CD4-positive, alpha-beta T cell treated with Interleukin-21 for 1 hour (primary cell): ENCODE measurements at regions not wholly inside any gene's neighbourhood (a gene's known extent, or its start where the extent isn't known, plus 50 kb on each side); places are given as distances from the start of the nearest gene placed in this dataset.
A peak's percentile ranks its signal among the peaks of the same experiment; 100 is the strongest.

Source experiments
- DNase-seq: peaks from one replicate; pipeline ENCODE4 v3.0.0-alpha.2; 2020

- no peak for DNase-seq
Observed at GRCh38 chr17:34113089-34113488, 142.0 kb upstream of the CCL2 start.

- DNase-seq = no peak
Observed at GRCh38 chr17:34114174-34114573, 140.9 kb upstream of the CCL2 start.

- DNase-seq = no peak
Observed at GRCh38 chr17:34116306-34116705, 138.8 kb upstream of the CCL2 start.

GRCh38 chr17:34117332-34117731 is 137.8 kb upstream of the CCL2 start:
- DNase-seq = no peak

- no peak for DNase-seq
Observed at GRCh38 chr17:34117811-34118210, 137.3 kb upstream of the CCL2 start.

- DNase-seq = no peak
Observed at GRCh38 chr17:34118564-34118963, 136.5 kb upstream of the CCL2 start.

- DNase-seq = no peak
Observed at GRCh38 chr17:34121311-34121710, 133.8 kb upstream of the CCL2 start.

GRCh38 chr17:34122515-34122914 is 132.6 kb upstream of the CCL2 start:
- DNase-seq = no peak

- DNase-seq = no peak
Observed at GRCh38 chr17:34125010-34125409, 130.1 kb upstream of the CCL2 start.

GRCh38 chr17:34125921-34126320 is 129.2 kb upstream of the CCL2 start:
- no peak for DNase-seq

- no peak for DNase-seq
Observed at GRCh38 chr17:34126496-34126895, 128.6 kb upstream of the CCL2 start.

GRCh38 chr17:34126965-34127364 is 128.1 kb upstream of the CCL2 start:
- no peak for DNase-seq

- DNase-seq = no peak
Observed at GRCh38 chr17:34130544-34130943, 124.5 kb upstream of the CCL2 start.

GRCh38 chr17:34131386-34131785 is 123.7 kb upstream of the CCL2 start:
- no peak for DNase-seq

GRCh38 chr17:34133350-34133749 is 121.7 kb upstream of the CCL2 start:
- DNase-seq = no peak

GRCh38 chr17:34135841-34136240 is 119.2 kb upstream of the CCL2 start:
- no peak for DNase-seq

GRCh38 chr17:34140006-34140405 is 115.1 kb upstream of the CCL2 start:
- DNase-seq = no peak

GRCh38 chr17:34141590-34141989 is 113.5 kb upstream of the CCL2 start:
- DNase-seq = no peak

GRCh38 chr17:34143430-34143829 is 111.7 kb upstream of the CCL2 start:
- no peak for DNase-seq

GRCh38 chr17:34146440-34147043 is 108.5 kb upstream of the CCL2 start:
- DNase-seq = peak; percentile 40

- DNase-seq = no peak
Observed at GRCh38 chr17:34151102-34151501, 104.0 kb upstream of the CCL2 start.

- DNase-seq = no peak
Observed at GRCh38 chr17:34153991-34154390, 101.1 kb upstream of the CCL2 start.

GRCh38 chr17:34154961-34155730 is 99.9 kb upstream of the CCL2 start:
- DNase-seq = no peak

GRCh38 chr17:34155947-34156346 is 99.1 kb upstream of the CCL2 start:
- DNase-seq = no peak

GRCh38 chr17:34156401-34156740 is 98.7 kb upstream of the CCL2 start:
- no peak for DNase-seq
